HL-60 (cell line): ENCODE measurements at regions not wholly inside any gene's neighbourhood (a gene's known extent, or its start where the extent isn't known, plus 50 kb on each side); places are given as distances from the start of the nearest gene placed in this dataset.

Source experiments
- DNase-seq, 2 experiments: peaks; one replicate each; pipeline ENCODE4 v3.0.0-alpha.2; 2010 to 2020; ENCODE audit warnings: low read depth in 1 of 2, low spot score in 1 of 2
- H3K27ac ChIP-seq: fragments of 250-450 bp; sonication (Bioruptor Pico); replicated peaks from 2 replicates; pipeline ENCODE4 v1.5.1; 2020; ENCODE audit warnings: mild to moderate bottlenecking, moderate library complexity
- H3K27me3 ChIP-seq: fragments of 250-450 bp; sonication (Bioruptor Pico); 2 replicates; pipeline ENCODE4 v1.5.1; 2021; ENCODE audit warnings: mild to moderate bottlenecking, moderate library complexity; ENCODE audit not compliant: insufficient read depth, poor library complexity, severe bottlenecking
- H3K4me3 ChIP-seq: replicated peaks from 2 replicates; pipeline ENCODE4 v1.5.1; 2011; ENCODE audit warnings: mild to moderate bottlenecking, control low read depth, low read length; ENCODE audit not compliant: insufficient read depth
- GABPA ChIP-seq: IDR thresholded peaks from 2 replicates; pipeline ENCODE4 v1.6.1; 2012; ENCODE audit warnings: low read depth
- POLR2AphosphoS5 ChIP-seq: IDR thresholded peaks from 2 replicates; pipeline ENCODE4 v1.6.1; 2012; ENCODE audit warnings: low read depth
- SPI1 ChIP-seq: IDR thresholded peaks from 2 replicates; pipeline ENCODE4 v1.6.1; 2012; ENCODE audit warnings: low read depth, mild to moderate bottlenecking, borderline replicate concordance
- TF ChIP-seq, protein P1 (sequence below): IDR thresholded peaks from 2 replicates; pipeline ENCODE4 v1.6.1; 2012; ENCODE audit warnings: low read depth; ENCODE audit not compliant: insufficient replicate concordance
- TF ChIP-seq, protein P2 (sequence below): IDR thresholded peaks from one replicate; pipeline ENCODE4 v1.5.1; 2011; ENCODE audit warnings: low read length, control low read depth, inconsistent platforms; ENCODE audit not compliant: insufficient read depth

DNA sequence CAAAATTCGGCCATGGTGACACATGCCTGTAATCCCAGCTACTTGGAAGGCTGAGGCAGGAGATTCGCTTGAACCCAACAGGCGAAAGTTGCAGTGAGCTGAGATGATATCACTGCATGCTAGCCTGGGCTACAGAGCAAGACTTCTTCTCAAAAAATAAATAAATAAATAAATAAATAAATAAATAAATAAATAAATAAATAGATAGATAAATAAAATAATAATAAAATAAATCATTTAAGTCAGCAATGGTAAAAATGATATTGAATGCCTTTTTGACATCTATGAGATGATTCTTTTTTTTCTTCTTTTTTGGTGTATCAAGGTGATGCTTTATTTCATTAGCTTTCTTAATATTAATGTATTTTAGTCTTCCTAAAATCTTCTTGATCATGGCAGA, 221.7 kb upstream of the RXFP2 start:
- Histone ChIP-seq H3K4me3 (no peak overlapping the region), H3K27ac (no peak overlapping the region), H3K27me3 (no peaks in the 10 kb centered on the region)
- TF ChIP-seq, protein P1, sequence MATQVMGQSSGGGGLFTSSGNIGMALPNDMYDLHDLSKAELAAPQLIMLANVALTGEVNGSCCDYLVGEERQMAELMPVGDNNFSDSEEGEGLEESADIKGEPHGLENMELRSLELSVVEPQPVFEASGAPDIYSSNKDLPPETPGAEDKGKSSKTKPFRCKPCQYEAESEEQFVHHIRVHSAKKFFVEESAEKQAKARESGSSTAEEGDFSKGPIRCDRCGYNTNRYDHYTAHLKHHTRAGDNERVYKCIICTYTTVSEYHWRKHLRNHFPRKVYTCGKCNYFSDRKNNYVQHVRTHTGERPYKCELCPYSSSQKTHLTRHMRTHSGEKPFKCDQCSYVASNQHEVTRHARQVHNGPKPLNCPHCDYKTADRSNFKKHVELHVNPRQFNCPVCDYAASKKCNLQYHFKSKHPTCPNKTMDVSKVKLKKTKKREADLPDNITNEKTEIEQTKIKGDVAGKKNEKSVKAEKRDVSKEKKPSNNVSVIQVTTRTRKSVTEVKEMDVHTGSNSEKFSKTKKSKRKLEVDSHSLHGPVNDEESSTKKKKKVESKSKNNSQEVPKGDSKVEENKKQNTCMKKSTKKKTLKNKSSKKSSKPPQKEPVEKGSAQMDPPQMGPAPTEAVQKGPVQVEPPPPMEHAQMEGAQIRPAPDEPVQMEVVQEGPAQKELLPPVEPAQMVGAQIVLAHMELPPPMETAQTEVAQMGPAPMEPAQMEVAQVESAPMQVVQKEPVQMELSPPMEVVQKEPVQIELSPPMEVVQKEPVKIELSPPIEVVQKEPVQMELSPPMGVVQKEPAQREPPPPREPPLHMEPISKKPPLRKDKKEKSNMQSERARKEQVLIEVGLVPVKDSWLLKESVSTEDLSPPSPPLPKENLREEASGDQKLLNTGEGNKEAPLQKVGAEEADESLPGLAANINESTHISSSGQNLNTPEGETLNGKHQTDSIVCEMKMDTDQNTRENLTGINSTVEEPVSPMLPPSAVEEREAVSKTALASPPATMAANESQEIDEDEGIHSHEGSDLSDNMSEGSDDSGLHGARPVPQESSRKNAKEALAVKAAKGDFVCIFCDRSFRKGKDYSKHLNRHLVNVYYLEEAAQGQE = no peak
- TF ChIP-seq GABPA (no peak), SPI1 (no peak), POLR2AphosphoS5 (no peak)
- TF ChIP-seq, protein P2, sequence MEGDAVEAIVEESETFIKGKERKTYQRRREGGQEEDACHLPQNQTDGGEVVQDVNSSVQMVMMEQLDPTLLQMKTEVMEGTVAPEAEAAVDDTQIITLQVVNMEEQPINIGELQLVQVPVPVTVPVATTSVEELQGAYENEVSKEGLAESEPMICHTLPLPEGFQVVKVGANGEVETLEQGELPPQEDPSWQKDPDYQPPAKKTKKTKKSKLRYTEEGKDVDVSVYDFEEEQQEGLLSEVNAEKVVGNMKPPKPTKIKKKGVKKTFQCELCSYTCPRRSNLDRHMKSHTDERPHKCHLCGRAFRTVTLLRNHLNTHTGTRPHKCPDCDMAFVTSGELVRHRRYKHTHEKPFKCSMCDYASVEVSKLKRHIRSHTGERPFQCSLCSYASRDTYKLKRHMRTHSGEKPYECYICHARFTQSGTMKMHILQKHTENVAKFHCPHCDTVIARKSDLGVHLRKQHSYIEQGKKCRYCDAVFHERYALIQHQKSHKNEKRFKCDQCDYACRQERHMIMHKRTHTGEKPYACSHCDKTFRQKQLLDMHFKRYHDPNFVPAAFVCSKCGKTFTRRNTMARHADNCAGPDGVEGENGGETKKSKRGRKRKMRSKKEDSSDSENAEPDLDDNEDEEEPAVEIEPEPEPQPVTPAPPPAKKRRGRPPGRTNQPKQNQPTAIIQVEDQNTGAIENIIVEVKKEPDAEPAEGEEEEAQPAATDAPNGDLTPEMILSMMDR = no peak
- DNase-seq = no peak

DNA sequence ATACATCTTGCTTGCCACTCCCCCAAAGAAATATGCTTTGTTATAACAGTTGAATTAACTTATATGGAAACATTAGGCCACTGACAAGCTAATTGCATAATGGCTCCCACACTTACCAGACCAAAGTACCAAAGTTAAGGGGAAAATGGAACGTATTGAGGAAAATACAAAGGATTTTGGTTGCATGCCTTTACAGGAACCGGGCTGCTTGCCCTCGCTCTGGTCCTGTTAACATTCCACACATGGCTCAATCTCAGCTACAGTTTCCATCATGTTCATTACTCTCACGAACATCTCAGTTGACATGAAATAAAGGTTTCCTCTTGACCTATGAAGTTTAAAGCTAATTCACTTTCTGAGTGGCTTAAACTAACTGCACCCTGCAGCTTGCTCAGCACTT, 220.7 kb upstream of the RXFP2 start:
- TF ChIP-seq SPI1 (no peak), POLR2AphosphoS5 (no peak), GABPA (no peak)
- TF ChIP-seq, protein P2 = no peak
- TF ChIP-seq, protein P1 = no peak
- no peak for DNase-seq
- Histone ChIP-seq H3K27me3 (no peaks in the 10 kb centered on the region), H3K4me3 (no peak overlapping the region), H3K27ac (no peak overlapping the region)

DNA sequence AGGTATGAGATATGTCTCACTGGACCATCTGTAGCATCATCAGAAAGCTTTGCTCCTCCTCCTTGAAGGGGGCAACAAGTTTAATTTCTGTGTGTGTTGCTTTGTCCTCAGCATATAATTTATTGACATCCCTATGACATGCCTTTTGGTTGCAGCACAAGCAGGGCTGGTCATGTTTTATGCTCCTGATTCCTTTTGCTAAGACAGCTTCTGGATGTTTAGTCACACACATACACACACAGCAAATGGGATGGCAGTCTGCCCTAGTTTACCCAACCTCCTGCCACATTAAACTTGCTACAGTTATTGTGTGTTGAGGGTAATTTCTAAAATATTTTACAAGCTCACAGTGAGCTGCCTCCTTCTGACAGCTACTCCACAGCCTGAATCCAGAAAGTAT, 217.9 kb upstream of the RXFP2 start:
- TF ChIP-seq, protein P2 = no peak
- TF ChIP-seq, protein P1 = no peak
- TF ChIP-seq POLR2AphosphoS5 (no peak), SPI1 (no peak)
- DNase-seq = no peak
- Histone ChIP-seq H3K27ac (no peak overlapping the region), H3K27me3 (no peaks in the 10 kb centered on the region), H3K4me3 (no peak overlapping the region)
